Choroid plexus epithelial cell (primary cell): ENCODE measurements at regions not wholly inside any gene's neighbourhood (a gene's known extent, or its start where the extent isn't known, plus 50 kb on each side); places are given as distances from the start of the nearest gene placed in this dataset.

ENCODE experiments used
- DNase-seq: peaks from one replicate; pipeline ENCODE4 v3.0.0-alpha.2; 2010; ENCODE audit warnings: low read depth
- H3K4me3 ChIP-seq: 2 replicates; pipeline ENCODE4 v1.5.1; 2011; ENCODE audit warnings: low read depth, mild to moderate bottlenecking, control low read depth, low read length, moderate library complexity
- CTCF ChIP-seq: conservative IDR thresholded peaks from 2 replicates; pipeline ENCODE4 v1.5.1; 2011; ENCODE audit warnings: low read depth, mild to moderate bottlenecking, control low read depth, inconsistent platforms, low read length, moderate library complexity

GRCh38 chr12:127284870-127285431 is 982.0 kb upstream of the TMEM132C start:
- DNase-seq, result peak; percentile 72
- H3K4me3 ChIP-seq, result no peak overlapping the region
- no peak for TF ChIP-seq CTCF

- H3K4me3 ChIP-seq, result no peak overlapping the region
- TF ChIP-seq CTCF, result no peak
- DNase-seq, result no peak
Observed at GRCh38 chr12:127286281-127286680, 980.7 kb upstream of the TMEM132C start.

GRCh38 chr12:127287256-127287655 is 979.7 kb upstream of the TMEM132C start:
- H3K4me3 ChIP-seq, result no peak overlapping the region
- DNase-seq, result no peak
- no peak for TF ChIP-seq CTCF

GRCh38 chr12:127290251-127290650 is 976.7 kb upstream of the TMEM132C start:
- no peak overlapping the region for H3K4me3 ChIP-seq
- DNase-seq, result no peak
- TF ChIP-seq CTCF, result no peak

GRCh38 chr12:127292736-127293135 is 974.2 kb upstream of the TMEM132C start:
- no peak overlapping the region for H3K4me3 ChIP-seq
- TF ChIP-seq CTCF, result no peak
- no peak for DNase-seq

GRCh38 chr12:127293507-127294310 is 973.3 kb upstream of the TMEM132C start:
- peak; percentile 95 for TF ChIP-seq CTCF
- no peak overlapping the region for H3K4me3 ChIP-seq
- DNase-seq, result peak; percentile 75
